A549 (cell line): ENCODE measurements at regions not wholly inside any gene's neighbourhood (a gene's known extent, or its start where the extent isn't known, plus 50 kb on each side); places are given as distances from the start of the nearest gene placed in this dataset.

Experiments
- ATAC-seq, 2 experiments: fragments of 200-7000 bp in 1 of 2; fragments of >200 bp in 1 of 2; cut with Nextera tagmentation in 1 of 2; cut with Tn5 transposase in 1 of 2; 3 replicates each; pipeline versions ENCODE4 v1.8.0 to v1.9.1; 2018 to 2020; ENCODE audit warnings: mild to moderate bottlenecking in 1 of 2, moderate library complexity in 1 of 2
- CTCF ChIA-PET: fragments of 300-600 bp; sonication (Branson Sonifier 250); formaldehyde crosslinking; extraction: SDS; loops from one replicate; lab custom pipeline; 2021; ENCODE audit warnings: antibody characterized with exemption, inconsistent platforms; lab: Yijun Ruan, JAX
- POLR2A ChIA-PET: fragments of 350-600 bp; formaldehyde crosslinking; extraction: SDS; loops from one replicate; lab custom pipeline; 2021; ENCODE audit warnings: antibody characterized with exemption, inconsistent platforms; lab: Yijun Ruan, JAX
- DNase-seq, 2 experiments: peaks; one replicate each; pipeline versions ENCODE4 v3.0.0 to v3.0.0-alpha.2; 2011 to 2016; ENCODE audit warnings: low read depth in 1 of 2, low spot score in 1 of 2
- FAIRE-seq: peaks from 2 replicates; lab custom pipeline; 2011; peaks lifted over from hg19 to GRCh38; lab: Jason Lieb, UNC
- H3K27ac ChIP-seq, 2 experiments: fragments of >200 bp; sonication (Bioruptor Twin); formaldehyde crosslinking; 3 replicates each; pipeline ENCODE4 v1.5.1; 2016 to 2017
- H3K4me1 ChIP-seq: fragments of >200 bp; sonication (Bioruptor Twin); formaldehyde crosslinking; 3 replicates; pipeline ENCODE4 v1.6.1; 2016
- H3K4me2 ChIP-seq: fragments of >200 bp; sonication (Bioruptor Twin); formaldehyde crosslinking; 3 replicates; pipeline ENCODE4 v1.6.1; 2016
- H3K4me3 ChIP-seq: fragments of >200 bp; sonication (Bioruptor Twin); formaldehyde crosslinking; 3 replicates; pipeline ENCODE4 v1.5.1; 2016
- H3K9me3 ChIP-seq: fragments of >200 bp; sonication (Bioruptor Twin); formaldehyde crosslinking; 3 replicates; pipeline ENCODE4 v1.6.1; 2016
- CBX2 ChIP-seq: fragments of 200-600 bp; sonication (generic); IDR thresholded peaks from 2 replicates; pipeline ENCODE4 v1.6.1; 2016; ENCODE audit warnings: low read depth, mild to moderate bottlenecking, borderline replicate concordance
- CTCF ChIP-seq: fragments of >200 bp; sonication (Bioruptor Twin); formaldehyde crosslinking; IDR thresholded peaks from 3 replicates; pipeline ENCODE4 v1.5.1; 2016
- ELK1 ChIP-seq: fragments of 150-350 bp; IDR thresholded peaks from 2 replicates; pipeline ENCODE4 v1.6.1; 2014; ENCODE audit warnings: low read depth, mild to moderate bottlenecking, low read length
- FOXS1 ChIP-seq: fragments of 250-450 bp; sonication (Bioruptor Pico); IDR thresholded peaks from 2 replicates; pipeline ENCODE4 v1.5.0; 2020; ENCODE audit warnings: mild to moderate bottlenecking, moderate library complexity
- HES2 ChIP-seq: fragments of >200 bp; sonication (Bioruptor Twin); formaldehyde crosslinking; IDR thresholded peaks from 2 replicates; pipeline ENCODE4 v1.6.1; 2016
- HEYL ChIP-seq: fragments of 250-450 bp; sonication (Bioruptor Pico); IDR thresholded peaks from 2 replicates; pipeline ENCODE4 v1.8.0; 2021; ENCODE audit warnings: mild to moderate bottlenecking, moderate library complexity
- HMGXB4 ChIP-seq: fragments of 250-450 bp; sonication (Bioruptor Pico); IDR thresholded peaks from 2 replicates; pipeline ENCODE4 v1.5.0; 2021; ENCODE audit warnings: mild to moderate bottlenecking, moderate library complexity, borderline replicate concordance
- HOXB13 ChIP-seq: fragments of 250-450 bp; sonication (Bioruptor Pico); IDR thresholded peaks from 2 replicates; pipeline ENCODE4 v1.5.0; 2020; ENCODE audit warnings: low read depth, mild to moderate bottlenecking, moderate library complexity
- KDM1A ChIP-seq: fragments of 200-600 bp; sonication (generic); IDR thresholded peaks from 2 replicates; pipeline ENCODE4 v1.6.1; 2016; ENCODE audit warnings: low read depth, mild to moderate bottlenecking
- MYC ChIP-seq: IDR thresholded peaks from 2 replicates; pipeline ENCODE4 v1.6.1; 2012; ENCODE audit warnings: mild to moderate bottlenecking, inconsistent platforms, low read length, improper control_type of control experiment, borderline replicate concordance
- NFE2L2 ChIP-seq: fragments of 150-350 bp; conservative IDR thresholded peaks from 2 replicates; pipeline ENCODE4 v1.6.1; 2014; ENCODE audit warnings: low read length
- NR3C1 ChIP-seq: fragments of >200 bp; sonication (Bioruptor Twin); formaldehyde crosslinking; IDR thresholded peaks from 3 replicates; pipeline ENCODE4 v1.6.1; 2017
- PBX3 ChIP-seq: IDR thresholded peaks from 2 replicates; pipeline ENCODE4 v1.6.1; 2012
- POLR2A ChIP-seq: IDR thresholded peaks from 2 replicates; pipeline ENCODE4 v1.6.1; 2012; ENCODE audit warnings: mild to moderate bottlenecking, low read length
- POLR2AphosphoS2 ChIP-seq: conservative IDR thresholded peaks from 2 replicates; pipeline ENCODE4 v1.6.1; 2012; ENCODE audit warnings: low read length, improper control_type of control experiment, inconsistent platforms
- REST ChIP-seq: fragments of 200-600 bp; sonication (generic); IDR thresholded peaks from 2 replicates; pipeline ENCODE4 v1.6.1; 2016; ENCODE audit warnings: antibody characterized with exemption, mild to moderate bottlenecking, moderate library complexity
- SMC3 ChIP-seq: fragments of >200 bp; sonication (Bioruptor Twin); formaldehyde crosslinking; IDR thresholded peaks from 3 replicates; pipeline ENCODE4 v1.6.1; 2018; ENCODE audit warnings: inconsistent platforms
- TFCP2L1 ChIP-seq: fragments of 250-450 bp; sonication (Bioruptor Pico); IDR thresholded peaks from 2 replicates; pipeline ENCODE4 v1.5.0; 2021; ENCODE audit warnings: mild to moderate bottlenecking
- TP53 ChIP-seq: fragments of 250-450 bp; sonication (Bioruptor Pico); IDR thresholded peaks from 2 replicates; pipeline ENCODE4 v1.5.0; 2021; ENCODE audit warnings: mild to moderate bottlenecking, moderate library complexity
- WGBS: methylation state at CpG from one replicate; pipeline ENCODE4 v1.1.6; 2017; ENCODE audit errors: missing lambda C conversion rate; 5-methylcytosine and 5-hydroxymethylcytosine counted together

GRCh38 chr22:47762141-47762540, 999.7 kb downstream of the TBC1D22A start:
- Histone ChIP-seq H3K4me3 (no peak overlapping the region), H3K4me2 (no peak overlapping the region), H3K27ac (no peak overlapping the region), H3K4me1 (no peaks in the 10 kb centered on the region), H3K9me3 (peaks cover 7% of the 10 kb centered on the region; the same call in 2 of the 3 replicates)
- CTCF ChIA-PET, result no interaction called here
- DNase-seq, result no peak
- POLR2A ChIA-PET, result no interaction called here
- FAIRE-seq, result no peak
- 0% methylated on average over 3 of the region's 3 CpGs for WGBS
- TF ChIP-seq MYC (no peak), CTCF (no peak), NFE2L2 (no peak), FOXS1 (no peak), SMC3 (no peak), NR3C1 (no peak), PBX3 (no peak), ELK1 (no peak), CBX2 (no peak), POLR2AphosphoS2 (no peak), TP53 (CRISPR knock-in tag) (no peak), HES2 (no peak), HEYL (CRISPR knock-in tag) (no peak), HMGXB4 (CRISPR knock-in tag) (no peak), POLR2A (no peak), HOXB13 (CRISPR knock-in tag) (no peak), KDM1A (no peak), TFCP2L1 (CRISPR knock-in tag) (no peak), REST (no peak)
- ATAC-seq, result no peak
